Peyer's patch (tissue), 4 donors: ENCODE measurements at regions not wholly inside any gene's neighbourhood (a gene's known extent, or its start where the extent isn't known, plus 50 kb on each side); places are given as distances from the start of the nearest gene placed in this dataset.

ENCODE experiments used
- DNase-seq, 3 donors: peaks; one replicate each; pipeline ENCODE4 v3.0.0-alpha.2; 2017 to 2019
- H3K27ac ChIP-seq, 4 donors: fragments of 200-600 bp; sonication (generic); one replicate each; pipeline ENCODE4 v1.5.1; 2016 to 2019
- H3K27me3 ChIP-seq, 2 donors: fragments of 200-600 bp; sonication (generic); one replicate each; pipeline ENCODE4 v1.5.1; 2019
- H3K36me3 ChIP-seq, 3 donors: fragments of 200-600 bp; sonication (generic); one replicate each; pipeline ENCODE4 v1.5.1; 2016 to 2019
- H3K4me1 ChIP-seq, 4 donors: fragments of 200-600 bp; sonication (generic); one replicate each; pipeline ENCODE4 v1.5.1; 2016 to 2019
- H3K4me3 ChIP-seq, 4 donors: fragments of 200-600 bp; sonication (generic); 1 replicate in 3 of 4; 2 replicates in 1 of 4; pipeline ENCODE4 v1.5.1; 2016 to 2019; ENCODE audit warnings: mild to moderate bottlenecking in 1 of 4
- H3K9me3 ChIP-seq, 4 donors: fragments of 200-600 bp; sonication (generic); one replicate each; pipeline ENCODE4 v1.5.1; 2016 to 2019; ENCODE audit warnings: mild to moderate bottlenecking in 1 of 4
- POLR2A ChIP-seq, 2 donors: fragments of 450-650 bp; IDR thresholded peaks; one replicate each; pipeline ENCODE4 v1.5.1; 2017; ENCODE audit warnings: antibody characterized with exemption in 2 of 2, mild to moderate bottlenecking in 2 of 2, moderate library complexity in 2 of 2
- TF ChIP-seq, protein P1 (sequence below), 6 experiments: fragments of 450-650 bp in 4 of 6; fragments of 200-600 bp in 2 of 6; sonication (generic) in 1 of 6; IDR thresholded peaks; one replicate each; pipeline ENCODE4 v1.5.1; 2017 to 2019; ENCODE audit warnings: antibody characterized with exemption in 6 of 6, mild to moderate bottlenecking in 3 of 6, moderate library complexity in 1 of 6

DNA sequence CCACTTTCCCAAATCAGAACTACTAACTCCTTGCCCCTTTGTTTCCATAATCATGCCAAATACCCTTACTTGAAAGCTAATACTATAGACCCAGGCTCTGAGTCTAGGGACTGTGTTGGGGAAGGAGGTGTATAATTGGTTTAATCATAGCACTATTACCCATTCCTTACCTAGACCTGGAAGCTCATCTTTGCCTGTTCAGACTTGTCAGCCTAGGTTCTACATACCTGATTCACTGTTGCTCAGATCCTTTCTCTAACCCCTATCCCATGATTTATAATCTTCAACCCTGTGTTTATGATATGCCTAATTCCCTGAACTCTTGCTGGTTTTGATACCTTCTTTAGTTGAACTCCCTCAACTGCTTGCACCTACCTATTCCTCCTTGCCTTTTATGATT is 123.1 kb upstream of the GRIA3 start:
- no peak overlapping the region for H3K4me3 ChIP-seq
- H3K4me1 ChIP-seq = no peaks in the 10 kb centered on the region
- no peaks in the 10 kb centered on the region for H3K27me3 ChIP-seq
- TF ChIP-seq, protein P1, sequence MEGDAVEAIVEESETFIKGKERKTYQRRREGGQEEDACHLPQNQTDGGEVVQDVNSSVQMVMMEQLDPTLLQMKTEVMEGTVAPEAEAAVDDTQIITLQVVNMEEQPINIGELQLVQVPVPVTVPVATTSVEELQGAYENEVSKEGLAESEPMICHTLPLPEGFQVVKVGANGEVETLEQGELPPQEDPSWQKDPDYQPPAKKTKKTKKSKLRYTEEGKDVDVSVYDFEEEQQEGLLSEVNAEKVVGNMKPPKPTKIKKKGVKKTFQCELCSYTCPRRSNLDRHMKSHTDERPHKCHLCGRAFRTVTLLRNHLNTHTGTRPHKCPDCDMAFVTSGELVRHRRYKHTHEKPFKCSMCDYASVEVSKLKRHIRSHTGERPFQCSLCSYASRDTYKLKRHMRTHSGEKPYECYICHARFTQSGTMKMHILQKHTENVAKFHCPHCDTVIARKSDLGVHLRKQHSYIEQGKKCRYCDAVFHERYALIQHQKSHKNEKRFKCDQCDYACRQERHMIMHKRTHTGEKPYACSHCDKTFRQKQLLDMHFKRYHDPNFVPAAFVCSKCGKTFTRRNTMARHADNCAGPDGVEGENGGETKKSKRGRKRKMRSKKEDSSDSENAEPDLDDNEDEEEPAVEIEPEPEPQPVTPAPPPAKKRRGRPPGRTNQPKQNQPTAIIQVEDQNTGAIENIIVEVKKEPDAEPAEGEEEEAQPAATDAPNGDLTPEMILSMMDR (IDR thresholded peaks at IDR 0.05) = no peak
- no peak for TF ChIP-seq POLR2A (IDR thresholded peaks at IDR 0.05)
- H3K27ac ChIP-seq = no peak overlapping the region
- H3K36me3 ChIP-seq = no peaks in the 10 kb centered on the region
- no peaks in the 10 kb centered on the region for H3K9me3 ChIP-seq
- no peak for DNase-seq

DNA sequence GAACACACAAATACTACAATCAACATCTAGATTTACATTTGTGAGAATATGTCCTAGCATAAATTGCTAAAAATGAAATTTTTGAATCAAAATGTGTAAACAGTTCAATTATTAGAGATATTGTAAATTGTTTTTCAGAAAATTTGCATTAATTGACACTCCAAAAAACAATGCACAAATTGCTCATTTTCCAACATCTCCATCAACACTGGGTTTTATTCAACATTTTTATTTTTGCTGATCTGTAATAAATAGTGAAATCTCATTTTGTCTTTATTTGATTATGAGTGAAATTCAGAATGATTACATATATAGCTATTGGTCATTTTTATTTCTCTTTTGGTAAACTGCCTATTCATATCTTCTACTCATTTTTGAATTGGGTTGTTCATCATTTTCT is 120.0 kb upstream of the GRIA3 start:
- no peak for DNase-seq
- Histone ChIP-seq H3K9me3 (no peaks in the 10 kb centered on the region), H3K4me1 (no peaks in the 10 kb centered on the region), H3K27me3 (no peaks in the 10 kb centered on the region), H3K4me3 (no peak overlapping the region), H3K27ac (no peak overlapping the region), H3K36me3 (no peaks in the 10 kb centered on the region)
- TF ChIP-seq POLR2A (IDR thresholded peaks at IDR 0.05) = no peak
- TF ChIP-seq, protein P1 (IDR thresholded peaks at IDR 0.05) = no peak

DNA sequence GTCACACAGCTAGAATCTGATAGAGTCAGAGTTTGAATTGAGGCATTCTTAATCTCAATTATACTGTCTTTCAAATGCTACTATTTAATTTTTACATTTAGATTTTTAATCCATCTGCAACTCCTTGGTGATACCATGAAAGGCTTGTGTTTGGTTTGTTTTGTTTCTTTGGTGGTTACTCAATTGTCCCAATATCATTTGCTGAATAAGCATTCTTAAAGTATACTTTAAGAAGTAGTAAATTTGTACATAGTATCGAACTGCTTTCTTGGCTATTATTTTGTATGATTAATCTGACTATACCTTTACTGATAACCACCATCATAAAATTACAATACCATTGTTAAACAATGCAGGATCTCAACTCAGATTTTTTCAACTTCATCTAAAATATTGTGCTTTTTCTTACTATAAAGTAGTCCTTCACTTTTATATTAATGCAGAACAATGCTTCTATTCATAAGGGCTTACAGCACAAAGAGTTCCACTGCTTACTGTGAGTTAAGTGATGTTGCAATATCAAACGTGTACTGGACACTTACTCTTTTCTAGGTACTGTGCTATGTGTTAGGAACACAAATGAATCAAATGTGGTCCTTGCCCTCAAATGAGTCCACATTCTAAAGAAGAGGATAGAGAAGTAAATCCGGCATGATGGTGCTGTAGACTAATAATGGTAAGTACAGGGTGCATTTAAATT is 111.2 kb upstream of the GRIA3 start:
- no peaks in the 10 kb centered on the region for H3K4me1 ChIP-seq
- no peaks in the 10 kb centered on the region for H3K36me3 ChIP-seq
- H3K27me3 ChIP-seq = no peaks in the 10 kb centered on the region
- no peak overlapping the region for H3K4me3 ChIP-seq
- DNase-seq = no peak
- no peak for TF ChIP-seq POLR2A (IDR thresholded peaks at IDR 0.05)
- TF ChIP-seq, protein P1 (IDR thresholded peaks at IDR 0.05) = no peak
- no peaks in the 10 kb centered on the region for H3K9me3 ChIP-seq
- H3K27ac ChIP-seq = no peak overlapping the region

DNA sequence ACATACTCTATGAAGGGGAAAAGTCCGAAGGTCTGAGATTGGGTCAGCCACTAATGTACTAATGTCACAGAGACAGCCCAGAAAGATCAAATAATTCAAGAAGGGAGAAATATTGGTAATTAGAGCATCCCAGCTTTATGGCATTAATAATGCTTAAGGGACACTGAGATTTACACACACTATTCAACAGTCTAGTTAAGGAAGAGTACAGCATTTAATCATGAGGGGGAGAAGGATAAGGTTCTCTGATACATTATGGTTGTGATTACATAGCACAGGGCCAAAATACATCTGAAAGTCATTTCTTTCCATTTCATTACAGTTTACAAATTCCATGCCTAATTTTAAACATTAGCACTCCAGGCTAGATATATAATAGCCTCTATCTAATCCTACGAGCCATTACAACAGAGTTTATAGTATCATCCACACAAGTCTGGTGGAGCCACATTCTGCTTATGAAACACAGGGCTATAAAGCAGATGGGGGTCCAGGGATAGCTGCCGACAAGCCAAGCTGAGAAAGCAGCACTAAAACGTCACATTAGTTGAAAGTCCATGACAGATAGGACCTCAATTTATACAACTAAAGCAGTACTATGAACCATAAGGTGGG is 108.0 kb upstream of the GRIA3 start:
- no peaks in the 10 kb centered on the region for H3K27me3 ChIP-seq
- H3K36me3 ChIP-seq = no peaks in the 10 kb centered on the region
- no peak overlapping the region for H3K4me3 ChIP-seq
- H3K27ac ChIP-seq = no peak overlapping the region
- no peak for DNase-seq
- H3K4me1 ChIP-seq = no peaks in the 10 kb centered on the region
- H3K9me3 ChIP-seq = no peaks in the 10 kb centered on the region
- no peak for TF ChIP-seq POLR2A (IDR thresholded peaks at IDR 0.05)
- TF ChIP-seq, protein P1 (IDR thresholded peaks at IDR 0.05) = no peak

DNA sequence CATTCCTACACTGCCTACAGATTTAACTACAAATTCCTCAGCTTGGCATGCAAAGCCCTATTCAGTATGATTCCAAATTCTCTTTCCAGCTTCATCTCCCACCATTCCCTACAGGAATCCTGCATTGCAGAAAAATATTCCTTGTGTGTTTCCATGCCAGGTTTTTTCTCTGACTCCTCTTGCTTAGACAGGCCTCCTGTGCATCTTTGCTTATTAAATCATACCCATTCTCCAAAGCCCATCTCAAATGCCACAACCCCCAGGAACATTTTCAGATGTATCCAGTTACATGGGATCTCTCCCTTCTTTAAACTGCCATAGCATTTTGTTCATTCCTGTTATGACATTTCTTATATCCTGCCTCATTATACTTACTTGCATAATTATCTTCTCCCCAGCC is 106.4 kb upstream of the GRIA3 start:
- Histone ChIP-seq H3K36me3 (no peaks in the 10 kb centered on the region), H3K27ac (no peak overlapping the region), H3K9me3 (no peaks in the 10 kb centered on the region), H3K27me3 (no peaks in the 10 kb centered on the region), H3K4me1 (no peaks in the 10 kb centered on the region), H3K4me3 (no peak overlapping the region)
- DNase-seq = no peak
- TF ChIP-seq, protein P1 (IDR thresholded peaks at IDR 0.05) = no peak
- TF ChIP-seq POLR2A (IDR thresholded peaks at IDR 0.05) = no peak
